RKO (cell line): ENCODE measurements at regions not wholly inside any gene's neighbourhood (a gene's known extent, or its start where the extent isn't known, plus 50 kb on each side); places are given as distances from the start of the nearest gene placed in this dataset.
"Not testable (repeated sequence)": the region's sequence is repeated elsewhere in the genome, so short reads cannot be mapped to it uniquely, and the experiment has no call there.

ENCODE experiments used
- DNase-seq: peaks from one replicate; pipeline ENCODE4 v3.0.0-alpha.2; 2016; ENCODE audit warnings: low spot score

DNA sequence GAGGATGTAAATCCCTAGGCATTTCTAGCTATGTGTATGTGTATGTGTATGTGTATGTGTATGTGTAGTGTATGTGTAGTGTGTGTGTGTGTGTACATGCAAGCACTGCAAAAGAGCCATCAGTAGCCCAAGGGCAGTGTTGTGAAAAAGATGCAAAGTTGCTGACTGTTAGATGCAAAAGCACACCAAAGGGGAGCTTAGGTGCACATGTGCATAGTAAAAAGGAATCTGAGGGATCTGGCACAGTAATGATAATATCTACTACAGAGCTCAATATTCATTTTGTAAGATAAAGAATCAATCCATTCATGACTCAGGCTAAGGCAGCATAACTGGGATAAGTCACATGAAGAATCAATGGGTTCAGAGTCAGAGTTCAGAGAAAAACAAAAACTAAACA is 80.2 kb downstream of the TMEM47 start:
- DNase-seq, result no peak

GRCh38 chrX:34565981-34566380 is 91.1 kb downstream of the TMEM47 start:
- DNase-seq, result no peak

- DNase-seq, result peak; percentile 35
Observed at GRCh38 chrX:34563804-34564203, 93.3 kb downstream of the TMEM47 start.

DNA sequence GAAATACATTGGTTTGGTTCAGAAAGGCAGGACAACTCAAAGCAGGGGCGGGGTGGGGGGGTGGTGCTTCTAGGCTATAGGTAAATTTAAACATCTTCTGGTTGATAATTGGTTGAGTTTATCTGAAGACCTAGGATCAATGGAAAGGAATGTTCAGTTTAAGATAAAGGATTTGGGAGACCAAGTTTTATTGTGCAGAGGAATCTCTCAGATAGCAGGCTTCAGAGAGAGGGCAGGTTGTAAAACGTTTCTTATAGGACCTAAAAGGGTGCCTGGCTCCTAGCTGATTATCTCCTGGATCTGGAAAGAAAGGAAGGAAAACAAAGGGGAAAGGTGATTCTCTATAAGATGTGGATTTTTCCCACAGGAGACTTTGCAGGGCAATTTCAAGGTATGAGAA is 94.0 kb downstream of the TMEM47 start:
- DNase-seq, result no peak

GRCh38 chrX:34562006-34562405 is 95.1 kb downstream of the TMEM47 start:
- DNase-seq, result no peak

GRCh38 chrX:34560180-34560579 is 96.9 kb downstream of the TMEM47 start:
- DNase-seq, result no peak

DNA sequence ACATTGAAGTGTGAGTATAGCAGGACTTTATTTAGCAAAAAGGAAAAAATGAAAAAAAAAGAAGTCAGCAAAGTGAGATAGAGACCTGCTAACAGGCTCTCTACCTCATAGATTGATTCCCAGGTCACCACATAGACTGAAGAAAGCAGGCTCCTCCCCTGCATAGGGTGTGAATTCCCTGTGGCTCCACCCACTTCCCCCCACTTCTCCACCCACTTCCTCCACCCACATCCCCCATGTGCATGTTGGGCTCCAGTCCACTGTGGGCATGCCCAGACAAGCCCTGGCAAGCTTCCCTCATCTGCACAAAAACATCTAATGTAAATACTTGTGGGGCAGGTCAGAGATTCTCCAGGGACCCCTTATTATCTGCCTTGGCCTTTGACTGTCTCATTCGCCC is 97.8 kb downstream of the TMEM47 start:
- peak; percentile 1 for DNase-seq

DNA sequence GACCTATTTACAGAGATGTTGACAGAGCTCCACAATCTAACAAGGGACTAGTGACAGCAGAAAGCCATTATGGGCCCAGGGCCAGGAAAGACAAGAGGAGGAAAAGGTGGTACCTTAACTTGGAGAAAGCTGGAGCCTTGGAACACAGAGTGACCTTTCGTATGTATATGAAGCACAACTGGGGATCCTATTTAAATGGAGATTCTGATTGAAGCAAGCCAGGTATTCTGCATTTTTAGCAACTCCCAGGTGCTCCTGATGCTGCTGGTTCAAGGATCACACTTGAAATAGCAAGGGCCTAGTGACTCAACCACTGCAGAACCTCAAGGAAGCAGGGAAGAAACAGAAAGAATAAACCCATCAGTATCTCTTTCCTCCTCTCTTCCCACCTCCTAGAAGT is 99.4 kb downstream of the TMEM47 start:
- DNase-seq, result no peak

DNA sequence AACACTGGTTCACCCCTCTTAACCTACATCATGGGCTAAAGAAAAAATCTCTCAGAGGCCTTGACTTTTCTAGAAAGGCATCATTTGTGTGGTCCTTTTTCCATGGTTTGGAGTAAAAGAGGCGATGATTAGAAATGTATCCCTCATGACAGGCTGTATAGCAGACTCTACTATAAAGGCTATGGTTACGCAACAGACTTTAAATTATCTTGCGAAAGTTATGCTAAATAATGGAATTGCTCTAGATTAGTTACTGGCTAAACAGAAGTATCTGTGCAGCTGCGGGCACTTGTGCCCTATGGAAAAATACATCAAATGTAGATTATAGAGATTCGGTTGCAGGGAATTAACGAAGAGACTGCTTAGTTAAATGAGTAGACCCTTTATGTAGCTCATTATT is 101.6 kb downstream of the TMEM47 start:
- DNase-seq, result no peak

DNA sequence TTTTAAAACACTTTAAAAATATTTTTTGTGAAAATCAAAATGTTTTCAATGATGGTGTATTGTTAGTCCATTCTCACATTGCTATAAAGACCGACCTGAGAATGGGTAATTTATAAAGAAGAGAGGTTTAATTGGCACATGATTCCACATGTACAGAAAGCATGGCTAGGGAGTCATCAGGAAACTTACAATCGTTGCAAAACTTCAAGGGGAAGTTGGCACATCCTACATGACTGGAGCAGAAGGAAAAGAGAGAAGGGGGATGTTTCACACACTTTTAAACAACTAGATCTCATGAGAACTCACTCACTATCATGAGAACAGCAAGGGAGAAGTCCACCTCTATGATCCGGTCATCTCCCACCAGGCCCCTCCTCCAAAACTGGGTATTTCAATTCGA is 110.7 kb downstream of the TMEM47 start:
- no peak for DNase-seq

- no peak for DNase-seq
Observed at GRCh38 chrX:34528081-34528480, 129.0 kb downstream of the TMEM47 start.

DNA sequence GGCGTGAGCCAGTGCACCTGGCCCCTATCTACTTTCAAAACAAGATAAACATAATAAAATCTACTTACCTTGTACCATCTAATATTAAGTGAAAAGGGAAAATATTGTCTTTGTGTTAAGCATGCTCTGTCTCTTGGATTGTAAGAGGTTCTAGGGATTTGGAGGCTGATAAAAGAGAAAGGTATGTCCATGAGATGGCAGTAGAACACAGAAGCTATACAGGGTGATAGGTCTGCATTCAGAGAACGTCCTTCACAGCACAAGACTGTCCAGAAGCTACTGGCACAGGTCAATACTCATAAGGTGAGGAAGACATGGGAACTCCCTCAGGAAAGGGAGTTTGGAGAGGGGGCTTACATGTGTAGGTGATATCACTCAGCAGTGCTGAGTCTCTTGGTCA is 135.5 kb downstream of the TMEM47 start:
- DNase-seq, result peak; percentile 1

DNA sequence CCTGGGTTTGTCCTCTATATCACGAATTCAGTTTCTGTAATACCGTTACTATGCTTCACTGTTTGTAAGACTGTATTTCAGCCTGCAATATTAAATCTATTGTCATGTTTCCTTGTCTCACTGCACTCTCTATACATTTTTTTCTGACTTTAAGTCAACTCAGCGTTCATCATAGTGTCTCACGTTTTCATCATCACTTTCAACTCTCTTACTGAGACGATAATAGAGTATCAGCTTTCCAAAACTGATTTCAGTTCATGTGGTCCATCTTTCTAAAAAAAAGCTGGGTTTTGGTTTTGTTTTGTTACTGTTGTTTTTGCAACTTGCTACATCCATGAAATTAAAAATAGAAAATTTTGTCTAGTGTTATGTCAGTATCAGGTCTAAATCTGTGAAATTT is 147.7 kb downstream of the TMEM47 start:
- no peak for DNase-seq

GRCh38 chrX:34503119-34503518 is 154.0 kb downstream of the TMEM47 start:
- DNase-seq, result no peak

DNA sequence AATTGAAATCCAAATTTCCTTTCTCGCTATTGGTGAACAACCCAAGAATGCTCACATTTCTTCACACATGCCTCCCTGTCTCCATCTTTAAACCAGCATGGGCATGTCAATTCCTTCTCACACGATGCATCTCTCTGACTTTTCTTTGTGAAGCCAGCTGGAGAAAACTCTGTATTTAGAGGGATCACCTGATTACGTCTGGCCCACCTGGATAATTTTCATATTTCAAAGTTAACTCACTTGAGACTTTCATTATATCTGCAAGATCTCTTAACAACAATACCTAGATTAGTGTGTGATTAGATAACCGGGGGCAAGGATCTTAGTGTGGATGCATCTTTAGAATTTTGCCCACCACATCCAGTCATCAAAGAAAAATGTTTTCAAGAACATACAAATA is 164.0 kb downstream of the TMEM47 start:
- no peak for DNase-seq

- no peak for DNase-seq
Observed at GRCh38 chrX:34491126-34491525, 166.0 kb downstream of the TMEM47 start.

DNA sequence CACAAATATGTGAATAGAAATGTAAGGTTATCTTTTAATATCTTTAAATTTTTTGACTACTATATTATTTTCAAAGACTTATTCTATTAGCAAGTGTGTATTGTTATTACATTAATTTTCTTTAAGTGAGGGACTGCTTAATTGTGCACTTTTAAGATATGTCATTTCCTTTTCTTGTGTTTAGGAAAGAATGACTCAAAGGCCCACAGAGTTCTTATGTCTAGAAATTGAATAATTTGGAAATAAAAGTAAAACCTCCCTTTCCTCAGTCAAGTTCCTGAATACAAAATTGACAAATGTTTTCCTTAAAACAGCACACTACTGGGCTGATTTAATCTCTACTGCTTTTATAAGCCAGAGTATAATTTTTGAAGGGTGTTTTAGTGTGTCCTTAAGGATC is 169.7 kb downstream of the TMEM47 start:
- no peak for DNase-seq

DNA sequence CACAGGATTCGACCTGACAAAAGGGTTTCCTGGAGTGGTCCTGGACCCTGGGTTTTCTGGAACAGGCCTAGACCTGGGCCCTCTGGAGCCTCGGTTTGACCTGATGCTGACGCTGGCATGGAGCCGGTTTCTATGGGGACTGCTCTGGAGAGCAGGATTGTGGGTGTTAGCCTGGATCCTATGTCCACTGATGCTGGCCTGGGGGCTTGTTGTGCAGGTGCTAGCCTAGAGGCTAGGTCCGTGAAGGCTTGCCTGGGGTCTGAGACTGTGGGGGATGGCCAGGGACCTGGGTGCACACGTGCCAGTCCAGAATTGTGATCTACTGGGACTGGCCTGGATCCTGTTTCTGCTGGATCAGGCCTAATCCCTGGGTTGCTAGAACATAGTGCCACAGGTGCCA is 173.1 kb downstream of the TMEM47 start:
- DNase-seq, result no peak

- DNase-seq, result no peak
Observed at GRCh38 chrX:34470507-34470906, 186.6 kb downstream of the TMEM47 start.

DNA sequence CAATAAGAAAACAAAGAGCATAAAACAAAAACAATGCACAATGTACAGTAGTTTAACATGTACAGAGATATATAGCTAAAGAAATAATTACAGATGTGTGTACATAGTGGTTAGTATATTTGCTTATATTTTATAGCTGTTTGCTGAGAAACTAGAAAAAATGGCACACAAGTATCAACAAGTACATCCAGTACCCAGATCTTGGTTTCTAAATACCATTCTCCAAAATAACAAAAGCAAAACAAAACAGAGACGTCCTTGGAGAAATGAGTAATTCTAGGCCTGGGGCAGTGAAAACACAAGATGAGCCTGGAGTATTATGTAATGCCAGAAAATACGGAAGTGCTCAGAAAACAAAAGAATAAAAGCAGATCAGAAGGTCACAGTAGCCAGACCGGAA is 189.6 kb downstream of the TMEM47 start:
- DNase-seq, result no peak

DNA sequence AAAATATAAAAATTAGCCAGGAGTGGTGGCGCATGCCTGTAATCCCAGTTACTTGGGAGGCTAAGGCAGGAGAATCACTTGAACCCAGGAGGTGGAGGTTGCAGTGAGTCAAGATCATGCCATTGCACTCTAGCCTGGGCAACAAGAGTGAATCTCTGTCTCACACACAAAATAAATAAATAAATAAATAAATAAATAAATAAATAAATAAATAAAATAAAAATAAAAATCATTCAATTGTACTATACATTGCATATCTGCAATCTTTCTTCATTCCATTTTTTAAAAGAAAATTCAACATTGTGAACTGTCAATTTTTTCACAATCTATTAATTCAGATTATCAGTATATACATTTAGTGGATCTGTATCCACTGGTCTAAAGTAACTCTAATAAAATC is 193.9 kb downstream of the TMEM47 start:
- not testable (repeated sequence) for DNase-seq

DNA sequence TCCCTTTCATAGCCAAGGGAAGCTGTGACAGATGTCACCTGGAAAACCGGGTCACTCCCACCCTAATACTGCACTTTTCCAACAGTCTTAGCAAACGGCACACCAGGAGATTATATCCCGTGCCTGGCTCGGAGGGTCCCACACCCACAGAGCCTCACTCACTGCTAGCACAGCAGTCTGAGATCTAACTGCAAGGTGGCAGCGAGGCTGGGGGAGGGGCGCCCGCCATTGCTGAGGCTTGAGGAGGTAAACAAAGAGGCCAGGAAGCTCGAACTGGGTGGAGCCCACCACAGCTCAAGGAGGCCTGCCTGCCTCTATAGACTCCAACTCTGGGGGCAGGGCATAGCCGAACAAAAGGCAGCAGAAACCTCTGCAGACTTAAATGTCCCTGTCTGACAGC is 199.2 kb downstream of the TMEM47 start:
- DNase-seq, result not testable (repeated sequence)

- no peak for DNase-seq
Observed at GRCh38 chrX:34437586-34437985, 219.5 kb downstream of the TMEM47 start.

GRCh38 chrX:34426334-34426733 is 230.8 kb downstream of the TMEM47 start:
- DNase-seq, result peak; percentile 17

GRCh38 chrX:34406580-34406979 is 250.5 kb downstream of the TMEM47 start:
- DNase-seq, result no peak
